ENCODE measurements at regions not wholly inside any gene's neighbourhood (a gene's known extent, or its start where the extent isn't known, plus 50 kb on each side); places are given as distances from the start of the nearest gene placed in this dataset.

DNA sequence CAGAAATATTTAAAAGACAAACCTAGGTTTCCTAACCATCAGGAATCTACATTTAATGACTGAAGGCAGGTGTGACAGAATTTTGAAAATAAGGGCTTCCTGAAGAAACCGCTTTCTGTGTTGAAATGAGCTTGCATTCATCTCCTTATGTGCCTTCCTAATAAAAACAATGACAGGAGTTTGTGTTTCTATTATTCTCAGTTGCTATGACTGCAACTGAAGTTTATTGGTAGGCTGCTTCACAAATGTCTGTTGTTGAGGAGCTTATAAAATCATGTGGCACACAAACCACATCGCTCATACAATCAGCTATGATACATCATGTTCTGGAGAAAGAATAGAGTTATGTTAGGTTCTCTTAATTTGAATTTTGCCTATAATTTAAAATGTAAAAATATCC, 362.7 kb upstream of the SLC8A1 start:
- no peaks in the 10 kb centered on the region for H4K20me1 ChIP-seq (ENCODE audit: control insufficient read depth, insufficient read depth)
- CTCF ChIA-PET = no interaction called here

More for the DNA sequence above, 362.7 kb upstream of the SLC8A1 start:
- DNase-seq (ENCODE audit: low read depth, low spot score) = no peak
- Histone ChIP-seq H3K36me3 (ENCODE audit: control insufficient read depth in 2 of 2, insufficient read depth in 2 of 2, low read length in 1 of 2) (no peaks in the 10 kb centered on the region), H3K27ac (ENCODE audit: control insufficient read depth, insufficient read depth) (no peak overlapping the region), H3K9ac (ENCODE audit: control insufficient read depth, insufficient read depth, low read length) (no peak overlapping the region), H3K79me2 (ENCODE audit: control insufficient read depth, insufficient read depth, low read length) (no peaks in the 10 kb centered on the region), H3K4me1 (ENCODE audit: control insufficient read depth, insufficient read depth, low read length) (no peaks in the 10 kb centered on the region), H3K4me2 (ENCODE audit: control insufficient read depth, insufficient read depth) (no peak overlapping the region), H3K27me3 (replicated peaks in 1 of 2; ENCODE audit: control insufficient read depth in 2 of 2, insufficient read depth in 2 of 2, low read length in 1 of 2) (no peaks in the 10 kb centered on the region), H3K4me3 (no peak overlapping the region), H2AFZ (ENCODE audit: control insufficient read depth, low read depth, low read length) (no peak overlapping the region), H3K9me3 (replicated peaks; ENCODE audit: control insufficient read depth, insufficient read depth, low read length) (no peaks in the 10 kb centered on the region)
- 6% methylated on average over 2 of the region's 2 CpGs for WGBS (ENCODE audit: insufficient coverage, insufficient replicate concordance, low lambda C conversion rate, missing lambda C conversion rate)
- intact Hi-C loops (cut with micrococcal nuclease; ENCODE audit: unreplicated experiment) = no loop called here
- FAIRE-seq = no peak
- no TSS peak for BruUV-seq (replicated peaks)
- no peak for TF ChIP-seq NR2C2 (IDR thresholded peaks at IDR 0.05; ENCODE audit: borderline replicate concordance, control insufficient read depth, insufficient read length, low read depth)
- TF ChIP-seq MEF2B (IDR thresholded peaks at IDR 0.05; ENCODE audit: partially characterized antibody, poor library complexity, severe bottlenecking) = no peak
- TF ChIP-seq STAT3 (IDR thresholded peaks at IDR 0.05; ENCODE audit: low read depth, low read length) = no peak
- no peak for TF ChIP-seq NR2C1 (IDR thresholded peaks at IDR 0.05)
- TF ChIP-seq SREBF1 (IDR thresholded peaks at IDR 0.05; ENCODE audit: low read length) = no peak
- TF ChIP-seq KLF5 (IDR thresholded peaks at IDR 0.05; ENCODE audit: partially characterized antibody) = no peak
- no peak for TF ChIP-seq TCF7 (IDR thresholded peaks at IDR 0.05; ENCODE audit: borderline replicate concordance)
- no peak for TF ChIP-seq ZSCAN29 (IDR thresholded peaks at IDR 0.05)
- TF ChIP-seq PAX8 (IDR thresholded peaks at IDR 0.05) = no peak
- TF ChIP-seq, protein P1, sequence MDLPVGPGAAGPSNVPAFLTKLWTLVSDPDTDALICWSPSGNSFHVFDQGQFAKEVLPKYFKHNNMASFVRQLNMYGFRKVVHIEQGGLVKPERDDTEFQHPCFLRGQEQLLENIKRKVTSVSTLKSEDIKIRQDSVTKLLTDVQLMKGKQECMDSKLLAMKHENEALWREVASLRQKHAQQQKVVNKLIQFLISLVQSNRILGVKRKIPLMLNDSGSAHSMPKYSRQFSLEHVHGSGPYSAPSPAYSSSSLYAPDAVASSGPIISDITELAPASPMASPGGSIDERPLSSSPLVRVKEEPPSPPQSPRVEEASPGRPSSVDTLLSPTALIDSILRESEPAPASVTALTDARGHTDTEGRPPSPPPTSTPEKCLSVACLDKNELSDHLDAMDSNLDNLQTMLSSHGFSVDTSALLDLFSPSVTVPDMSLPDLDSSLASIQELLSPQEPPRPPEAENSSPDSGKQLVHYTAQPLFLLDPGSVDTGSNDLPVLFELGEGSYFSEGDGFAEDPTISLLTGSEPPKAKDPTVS (IDR thresholded peaks at IDR 0.05; ENCODE audit: low read depth, low read length) = no peak
- TF ChIP-seq SPI1 (IDR thresholded peaks at IDR 0.05; ENCODE audit: borderline replicate concordance, insufficient read depth, low read depth, low read length) = no peak
- no peak for TF ChIP-seq CEBPB (IDR thresholded peaks at IDR 0.05; ENCODE audit: borderline replicate concordance in 1 of 2, low read depth in 2 of 2, low read length in 2 of 2)
- no peak for TF ChIP-seq MTA3 (IDR thresholded peaks at IDR 0.05; ENCODE audit: borderline replicate concordance, low read length)
- no peak for TF ChIP-seq SUZ12 (IDR thresholded peaks at IDR 0.05; ENCODE audit: unreplicated experiment)
- TF ChIP-seq, protein P2, sequence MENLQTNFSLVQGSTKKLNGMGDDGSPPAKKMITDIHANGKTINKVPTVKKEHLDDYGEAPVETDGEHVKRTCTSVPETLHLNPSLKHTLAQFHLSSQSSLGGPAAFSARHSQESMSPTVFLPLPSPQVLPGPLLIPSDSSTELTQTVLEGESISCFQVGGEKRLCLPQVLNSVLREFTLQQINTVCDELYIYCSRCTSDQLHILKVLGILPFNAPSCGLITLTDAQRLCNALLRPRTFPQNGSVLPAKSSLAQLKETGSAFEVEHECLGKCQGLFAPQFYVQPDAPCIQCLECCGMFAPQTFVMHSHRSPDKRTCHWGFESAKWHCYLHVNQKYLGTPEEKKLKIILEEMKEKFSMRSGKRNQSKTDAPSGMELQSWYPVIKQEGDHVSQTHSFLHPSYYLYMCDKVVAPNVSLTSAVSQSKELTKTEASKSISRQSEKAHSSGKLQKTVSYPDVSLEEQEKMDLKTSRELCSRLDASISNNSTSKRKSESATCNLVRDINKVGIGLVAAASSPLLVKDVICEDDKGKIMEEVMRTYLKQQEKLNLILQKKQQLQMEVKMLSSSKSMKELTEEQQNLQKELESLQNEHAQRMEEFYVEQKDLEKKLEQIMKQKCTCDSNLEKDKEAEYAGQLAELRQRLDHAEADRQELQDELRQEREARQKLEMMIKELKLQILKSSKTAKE (IDR thresholded peaks at IDR 0.05; ENCODE audit: low read depth, poor library complexity, severe bottlenecking) = no peak
- TF ChIP-seq BRCA1 (IDR thresholded peaks at IDR 0.05; ENCODE audit: low read depth, low read length) = no peak
- no peak for TF ChIP-seq SREBF2 (IDR thresholded peaks at IDR 0.05; ENCODE audit: low read length)
- TF ChIP-seq EGR1 (IDR thresholded peaks at IDR 0.05; ENCODE audit: borderline replicate concordance in 1 of 2, low read depth in 2 of 2, low read length in 2 of 2) = no peak
- TF ChIP-seq, protein P3, sequence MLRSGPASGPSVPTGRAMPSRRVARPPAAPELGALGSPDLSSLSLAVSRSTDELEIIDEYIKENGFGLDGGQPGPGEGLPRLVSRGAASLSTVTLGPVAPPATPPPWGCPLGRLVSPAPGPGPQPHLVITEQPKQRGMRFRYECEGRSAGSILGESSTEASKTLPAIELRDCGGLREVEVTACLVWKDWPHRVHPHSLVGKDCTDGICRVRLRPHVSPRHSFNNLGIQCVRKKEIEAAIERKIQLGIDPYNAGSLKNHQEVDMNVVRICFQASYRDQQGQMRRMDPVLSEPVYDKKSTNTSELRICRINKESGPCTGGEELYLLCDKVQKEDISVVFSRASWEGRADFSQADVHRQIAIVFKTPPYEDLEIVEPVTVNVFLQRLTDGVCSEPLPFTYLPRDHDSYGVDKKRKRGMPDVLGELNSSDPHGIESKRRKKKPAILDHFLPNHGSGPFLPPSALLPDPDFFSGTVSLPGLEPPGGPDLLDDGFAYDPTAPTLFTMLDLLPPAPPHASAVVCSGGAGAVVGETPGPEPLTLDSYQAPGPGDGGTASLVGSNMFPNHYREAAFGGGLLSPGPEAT (IDR thresholded peaks at IDR 0.05; ENCODE audit: low read depth) = no peak
- TF ChIP-seq EP300 (IDR thresholded peaks at IDR 0.05; ENCODE audit: borderline replicate concordance in 1 of 2, control insufficient read depth in 1 of 2, low read depth in 2 of 2, low read length in 2 of 2) = no peak
- ATAC-seq = no peak
- POLR2A ChIA-PET = no interaction called here
- SMC1A ChIA-PET (ENCODE audit: uncharacterized antibody, unreplicated experiment) = no interaction called here
- in situ Hi-C loops (cut with MboI) = no loop called here
- RAD21 ChIA-PET (ENCODE audit: unreplicated experiment) = no interaction called here

Measured in GM12878 (cell line).